B cell (primary cell): ENCODE measurements at regions not wholly inside any gene's neighbourhood (a gene's known extent, or its start where the extent isn't known, plus 50 kb on each side); places are given as distances from the start of the nearest gene placed in this dataset.

ENCODE experiments used
- ATAC-seq: fragments of 200-7000 bp; cut with Tn5 transposase; one replicate; pipeline ENCODE4 v1.10.0; 2021; ENCODE audit warnings: low read depth, mild to moderate bottlenecking, moderate number of reproducible peaks, moderate library complexity
- CTCF ChIA-PET: fragments of 350-600 bp; sonication (Branson Sonifier 250); formaldehyde crosslinking; loops from one replicate; lab custom pipeline; 2021; ENCODE audit warnings: antibody characterized with exemption, inconsistent platforms; lab: Charles Lee
- POLR2A ChIA-PET: fragments of 350-600 bp; sonication (Branson Sonifier 250); formaldehyde crosslinking; loops from one replicate; lab custom pipeline; 2021; ENCODE audit warnings: antibody characterized with exemption; lab: Charles Lee
- DNase-seq: peaks from one replicate; pipeline ENCODE4 v3.0.0; 2013
- H2AFZ ChIP-seq: 2 replicates; pipeline ENCODE4 v1.6.1; 2012; ENCODE audit warnings: mild to moderate bottlenecking, low read depth, low read length; ENCODE audit not compliant: insufficient read depth, poor library complexity, severe bottlenecking
- H3K27ac ChIP-seq, 2 donors: 1 replicate in 1 of 2; 2 replicates in 1 of 2; pipeline ENCODE4 v1.5.1; 2012 to 2013; ENCODE audit warnings: low read length in 2 of 2, mild to moderate bottlenecking in 2 of 2, moderate library complexity in 1 of 2
- H3K27me3 ChIP-seq, 4 experiments: fragments of 200-600 bp in 1 of 4; sonication (generic) in 1 of 4; replicated peaks in 1 of 4; 1 replicate in 2 of 4; 2 replicates in 2 of 4; pipeline versions ENCODE4 v1.6.1 to v1.7.0; 2013 to 2016; ENCODE audit warnings: low read length in 3 of 4, mild to moderate bottlenecking in 2 of 4, mixed read lengths in 1 of 4, moderate library complexity in 1 of 4; ENCODE audit not compliant: insufficient read depth in 4 of 4, control insufficient read depth in 3 of 4; ENCODE audit errors: control extremely low read depth in 1 of 4
- H3K36me3 ChIP-seq, 2 experiments: replicated peaks in 1 of 2; 1 replicate in 1 of 2; 2 replicates in 1 of 2; pipeline versions ENCODE4 v1.6.1 to v1.7.1; 2013; ENCODE audit warnings: low read length in 1 of 2; ENCODE audit not compliant: insufficient read depth in 2 of 2, control insufficient read depth in 1 of 2; ENCODE audit errors: control extremely low read depth in 1 of 2, extremely low read depth in 1 of 2
- H3K4me1 ChIP-seq, 2 donors: fragments of 200-600 bp in 1 of 2; sonication (generic) in 1 of 2; 1 replicate in 1 of 2; 2 replicates in 1 of 2; pipeline versions ENCODE4 v1.5.1 to v1.6.1; 2013 to 2017; ENCODE audit warnings: low read length in 2 of 2; ENCODE audit not compliant: control insufficient read depth in 2 of 2, insufficient read depth in 2 of 2
- H3K4me2 ChIP-seq: replicated peaks from 2 replicates; pipeline ENCODE3; 2012; ENCODE audit warnings: mild to moderate bottlenecking, low read depth, low read length; ENCODE audit not compliant: poor library complexity, severe bottlenecking
- H3K4me3 ChIP-seq, 5 experiments: fragments of 200-600 bp in 1 of 5; sonication (generic) in 1 of 5; 1 replicate in 3 of 5; 2 replicates in 2 of 5; pipeline versions ENCODE4 v1.5.1 to v1.7.0; 2011 to 2016; ENCODE audit warnings: low read length in 4 of 5, mild to moderate bottlenecking in 4 of 5, low read depth in 2 of 5, control low read depth in 1 of 5, moderate library complexity in 1 of 5; ENCODE audit not compliant: insufficient read depth in 1 of 5; ENCODE audit errors: control extremely low read depth in 1 of 5, extremely low read depth in 1 of 5
- H3K79me2 ChIP-seq: fragments of 200-600 bp; sonication (generic); one replicate; pipeline ENCODE4 v1.6.0; 2016; ENCODE audit warnings: low read length; ENCODE audit not compliant: control insufficient read depth, insufficient read depth
- H3K9ac ChIP-seq: fragments of 200-600 bp; sonication (generic); 2 replicates; pipeline ENCODE4 v1.6.1; 2017; ENCODE audit warnings: mild to moderate bottlenecking, low read length, moderate library complexity
- H3K9me3 ChIP-seq, 3 donors: one replicate each; pipeline versions ENCODE4 v1.6.1 to v1.7.1; 2013; ENCODE audit warnings: low read length in 2 of 3; ENCODE audit not compliant: control insufficient read depth in 2 of 3, insufficient read depth in 1 of 3; ENCODE audit errors: control extremely low read depth in 1 of 3
- H4K20me1 ChIP-seq: 2 replicates; pipeline ENCODE4 v1.6.0; 2012; ENCODE audit warnings: mild to moderate bottlenecking, low read length; ENCODE audit not compliant: insufficient read depth, control insufficient read depth, poor library complexity, severe bottlenecking
- H3K27ac Mint-ChIP-seq: one replicate; pipeline ENCODE4 v1.8.0; 2021; ENCODE audit warnings: mixed read lengths
- H3K27me3 Mint-ChIP-seq: one replicate; pipeline ENCODE4 v1.8.0; 2021; ENCODE audit warnings: mixed read lengths
- H3K4me1 Mint-ChIP-seq: one replicate; pipeline ENCODE4 v1.8.0; 2021; ENCODE audit warnings: mixed read lengths
- H3K4me3 Mint-ChIP-seq: one replicate; pipeline ENCODE4 v1.8.0; 2021; ENCODE audit warnings: mixed read lengths
- H3K9me3 Mint-ChIP-seq: one replicate; pipeline ENCODE4 v1.8.0; 2022; ENCODE audit warnings: mixed read lengths; ENCODE audit not compliant: insufficient read depth
- EZH2 ChIP-seq: IDR thresholded peaks from 2 replicates; pipeline ENCODE4 v1.6.1; 2012; ENCODE audit warnings: borderline replicate concordance, low read depth, mild to moderate bottlenecking, moderate library complexity, low read length; ENCODE audit not compliant: insufficient read depth, poor library complexity, severe bottlenecking
- WGBS: methylation state at CpG from one replicate; pipeline ENCODE4 v1.1.5; 2013; ENCODE audit warnings: missing lambda C conversion rate; ENCODE audit not compliant: insufficient coverage; 5-methylcytosine and 5-hydroxymethylcytosine counted together
- intact Hi-C: fragments of 100-400 bp; cut with micrococcal nuclease; formaldehyde crosslinking; loops from one replicate; pipeline ENCODE4 v1.10.0; 2022
- TF ChIP-seq, protein P1 (sequence below): fragments of 200-600 bp; IDR thresholded peaks from one replicate; pipeline ENCODE4 v1.8.0; 2022; ENCODE audit warnings: antibody characterized with exemption, mild to moderate bottlenecking

DNA sequence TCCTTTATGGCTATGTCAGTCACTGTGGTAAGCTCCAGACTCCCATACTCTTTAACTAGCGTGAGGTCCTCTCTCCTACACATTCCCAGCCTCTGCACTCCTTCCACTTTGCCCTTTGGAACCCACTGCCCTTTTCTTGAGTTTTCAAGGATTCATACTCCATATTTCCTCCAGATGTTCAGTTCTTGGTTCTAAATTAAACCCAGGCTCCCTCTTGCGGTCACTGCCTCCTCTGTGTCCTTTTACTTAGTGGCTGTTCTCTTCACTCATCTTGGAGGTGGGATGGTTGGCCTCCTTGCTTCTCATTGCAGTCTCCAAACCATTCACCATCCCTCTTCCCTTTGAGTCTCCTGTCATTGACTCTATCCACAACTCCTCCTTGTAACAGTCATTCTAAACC is 208.1 kb downstream of the TGFB2 start:
- CTCF ChIA-PET, result no interaction called here
- POLR2A ChIA-PET, result no interaction called here
- no peak overlapping the region for H3K27ac Mint-ChIP-seq
- TF ChIP-seq, protein P1, sequence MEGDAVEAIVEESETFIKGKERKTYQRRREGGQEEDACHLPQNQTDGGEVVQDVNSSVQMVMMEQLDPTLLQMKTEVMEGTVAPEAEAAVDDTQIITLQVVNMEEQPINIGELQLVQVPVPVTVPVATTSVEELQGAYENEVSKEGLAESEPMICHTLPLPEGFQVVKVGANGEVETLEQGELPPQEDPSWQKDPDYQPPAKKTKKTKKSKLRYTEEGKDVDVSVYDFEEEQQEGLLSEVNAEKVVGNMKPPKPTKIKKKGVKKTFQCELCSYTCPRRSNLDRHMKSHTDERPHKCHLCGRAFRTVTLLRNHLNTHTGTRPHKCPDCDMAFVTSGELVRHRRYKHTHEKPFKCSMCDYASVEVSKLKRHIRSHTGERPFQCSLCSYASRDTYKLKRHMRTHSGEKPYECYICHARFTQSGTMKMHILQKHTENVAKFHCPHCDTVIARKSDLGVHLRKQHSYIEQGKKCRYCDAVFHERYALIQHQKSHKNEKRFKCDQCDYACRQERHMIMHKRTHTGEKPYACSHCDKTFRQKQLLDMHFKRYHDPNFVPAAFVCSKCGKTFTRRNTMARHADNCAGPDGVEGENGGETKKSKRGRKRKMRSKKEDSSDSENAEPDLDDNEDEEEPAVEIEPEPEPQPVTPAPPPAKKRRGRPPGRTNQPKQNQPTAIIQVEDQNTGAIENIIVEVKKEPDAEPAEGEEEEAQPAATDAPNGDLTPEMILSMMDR, result no peak
- TF ChIP-seq EZH2, result no peak
- Histone ChIP-seq H3K4me2 (no peak overlapping the region), H3K4me3 (no peak overlapping the region), H3K79me2 (no peaks in the 10 kb centered on the region), H4K20me1 (no peaks in the 10 kb centered on the region), H3K4me1 (no peaks in the 10 kb centered on the region), H3K9ac (no peak overlapping the region), H3K9me3 (no peaks in the 10 kb centered on the region), H2AFZ (no peak overlapping the region), H3K27me3 (peaks cover 0 to 3% (median 0%) of the 10 kb centered on the region in 4 experiments), H3K27ac (no peak overlapping the region), H3K36me3 (no peaks in the 10 kb centered on the region)
- no peaks in the 10 kb centered on the region for H3K9me3 Mint-ChIP-seq
- H3K4me3 Mint-ChIP-seq, result no peak overlapping the region
- ATAC-seq (no peak), DNase-seq (no peak)
- intact Hi-C loops, result no loop called here
- peaks cover 7% of the 10 kb centered on the region for H3K27me3 Mint-ChIP-seq
- WGBS, result 80% methylated on average over 1 of the region's 2 CpGs
- H3K4me1 Mint-ChIP-seq, result no peaks in the 10 kb centered on the region

DNA sequence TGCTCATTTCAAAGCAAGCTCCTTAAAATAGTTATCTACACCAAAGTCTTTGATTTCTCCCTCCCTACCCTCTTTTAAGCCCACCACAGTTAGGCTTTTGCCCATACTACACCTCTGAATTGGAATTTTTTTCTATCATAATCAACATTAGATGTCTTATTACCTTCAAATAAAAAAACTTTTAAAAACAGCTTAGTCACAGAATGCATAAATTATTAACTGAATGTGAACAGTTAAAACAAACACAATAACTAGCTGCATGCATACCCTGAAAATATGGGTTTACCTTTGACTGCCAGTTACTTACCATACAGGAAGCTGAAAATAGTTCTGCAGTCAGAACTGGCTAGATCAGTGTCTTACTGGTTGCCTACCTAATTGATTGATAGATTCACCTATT is 210.9 kb downstream of the TGFB2 start:
- Histone ChIP-seq H4K20me1 (no peaks in the 10 kb centered on the region), H3K4me2 (no peak overlapping the region), H2AFZ (no peak overlapping the region), H3K9me3 (no peaks in the 10 kb centered on the region), H3K4me3 (no peak overlapping the region), H3K79me2 (no peaks in the 10 kb centered on the region), H3K4me1 (no peaks in the 10 kb centered on the region), H3K27me3 (peaks cover 0 to 3% (median 0%) of the 10 kb centered on the region in 4 experiments), H3K9ac (no peak overlapping the region), H3K27ac (no peak overlapping the region), H3K36me3 (no peaks in the 10 kb centered on the region)
- Mint-ChIP-seq H3K27me3 (peaks cover 7% of the 10 kb centered on the region), H3K27ac (no peak overlapping the region), H3K9me3 (no peaks in the 10 kb centered on the region), H3K4me3 (no peak overlapping the region), H3K4me1 (no peaks in the 10 kb centered on the region)
- DNase-seq, result no peak
- CTCF ChIA-PET, result no interaction called here
- TF ChIP-seq EZH2, result no peak
- TF ChIP-seq, protein P1, result no peak
- POLR2A ChIA-PET, result no interaction called here
- intact Hi-C loops, result no loop called here
- no peak for ATAC-seq
